ENCODE measurements at regions not wholly inside any gene's neighbourhood (a gene's known extent, or its start where the extent isn't known, plus 50 kb on each side); places are given as distances from the start of the nearest gene placed in this dataset.
"Not testable (repeated sequence)": the region's sequence is repeated elsewhere in the genome, so short reads cannot be mapped to it uniquely, and the experiment has no call there.

GRCh38 chr9:134571946-134572917 lies 69.4 kb upstream of the COL5A1 start:
- Histone ChIP-seq H3K4me3 (no peak overlapping the region), H3K9me3 (no peaks in the 10 kb centered on the region), H3K27ac (no peak overlapping the region), H3K27me3 (replicated peaks; ENCODE audit: insufficient read depth) (no peaks in the 10 kb centered on the region), H3K36me3 (no peaks in the 10 kb centered on the region), H3K4me1 (replicated peaks) (no peaks in the 10 kb centered on the region)
- intact Hi-C loops (cut with DNase I): no loop called here
- no peak for DNase-seq (ENCODE audit: low spot score)
- WGBS: 94% methylated on average over 18 of the region's 18 CpGs
- TF ChIP-seq, protein P1, sequence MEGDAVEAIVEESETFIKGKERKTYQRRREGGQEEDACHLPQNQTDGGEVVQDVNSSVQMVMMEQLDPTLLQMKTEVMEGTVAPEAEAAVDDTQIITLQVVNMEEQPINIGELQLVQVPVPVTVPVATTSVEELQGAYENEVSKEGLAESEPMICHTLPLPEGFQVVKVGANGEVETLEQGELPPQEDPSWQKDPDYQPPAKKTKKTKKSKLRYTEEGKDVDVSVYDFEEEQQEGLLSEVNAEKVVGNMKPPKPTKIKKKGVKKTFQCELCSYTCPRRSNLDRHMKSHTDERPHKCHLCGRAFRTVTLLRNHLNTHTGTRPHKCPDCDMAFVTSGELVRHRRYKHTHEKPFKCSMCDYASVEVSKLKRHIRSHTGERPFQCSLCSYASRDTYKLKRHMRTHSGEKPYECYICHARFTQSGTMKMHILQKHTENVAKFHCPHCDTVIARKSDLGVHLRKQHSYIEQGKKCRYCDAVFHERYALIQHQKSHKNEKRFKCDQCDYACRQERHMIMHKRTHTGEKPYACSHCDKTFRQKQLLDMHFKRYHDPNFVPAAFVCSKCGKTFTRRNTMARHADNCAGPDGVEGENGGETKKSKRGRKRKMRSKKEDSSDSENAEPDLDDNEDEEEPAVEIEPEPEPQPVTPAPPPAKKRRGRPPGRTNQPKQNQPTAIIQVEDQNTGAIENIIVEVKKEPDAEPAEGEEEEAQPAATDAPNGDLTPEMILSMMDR (IDR thresholded peaks at IDR 0.05): no peak
- TF ChIP-seq POLR2A (IDR thresholded peaks at IDR 0.05) (no peak), POLR2AphosphoS5 (IDR thresholded peaks at IDR 0.05) (no peak)

- H3K9me3 ChIP-seq; intact Hi-C loops (cut with DNase I): not testable (repeated sequence)
These were observed 66.9 kb upstream of the COL5A1 start for GRCh38 chr9:134574686-134575085.

DNA sequence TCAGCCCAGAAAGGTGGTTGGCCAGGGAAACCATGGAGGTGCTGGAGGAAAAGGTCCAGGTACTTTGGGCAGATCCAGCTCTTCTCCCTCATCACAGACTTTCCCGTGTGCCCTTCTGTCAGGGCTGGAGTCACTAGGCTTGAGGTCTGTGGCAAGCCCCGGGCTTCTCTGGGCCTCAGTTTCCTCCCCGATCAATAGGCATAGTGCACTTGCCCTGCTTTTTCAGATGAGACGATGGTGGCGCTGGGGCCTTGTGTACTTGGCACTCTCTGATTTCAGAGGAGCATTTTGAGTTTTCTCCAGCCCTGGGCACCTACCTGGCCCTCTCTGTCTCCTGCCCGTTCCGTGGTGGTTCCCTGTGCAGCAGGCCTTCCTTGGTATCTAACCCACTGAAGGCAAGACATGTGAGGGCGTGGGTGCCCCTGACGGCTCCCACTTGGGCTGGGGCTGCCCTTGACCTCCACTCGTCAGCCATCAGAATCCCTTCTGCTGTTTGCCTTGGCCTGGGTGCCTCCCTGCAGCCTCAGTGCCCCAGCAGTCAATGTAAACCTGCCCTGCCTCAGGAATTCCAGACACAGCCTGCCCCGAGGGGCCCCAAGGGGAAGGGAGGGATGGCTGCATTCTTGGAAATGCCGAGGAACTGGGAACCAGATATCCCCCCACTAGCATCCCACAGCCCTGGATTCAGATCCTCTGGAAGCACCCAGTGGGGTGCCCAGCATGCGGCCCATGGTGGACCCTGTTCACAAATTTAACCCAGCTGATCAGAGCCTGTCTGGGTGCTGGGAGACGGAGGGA lies 66.3 kb upstream of the COL5A1 start:
- no peaks in the 10 kb centered on the region for H3K9me3 ChIP-seq
- WGBS: 72% methylated on average over 14 of the region's 14 CpGs
- no peaks in the 10 kb centered on the region for H3K4me1 ChIP-seq (replicated peaks)
- no peaks in the 10 kb centered on the region for H3K36me3 ChIP-seq
- TF ChIP-seq POLR2A (IDR thresholded peaks at IDR 0.05) (no peak), POLR2AphosphoS5 (IDR thresholded peaks at IDR 0.05) (no peak)
- TF ChIP-seq, protein P1 (IDR thresholded peaks at IDR 0.05): no peak
- no peak for DNase-seq (ENCODE audit: low spot score)
- no peak overlapping the region for H3K27ac ChIP-seq
- no peaks in the 10 kb centered on the region for H3K27me3 ChIP-seq (replicated peaks; ENCODE audit: insufficient read depth)
- no peak overlapping the region for H3K4me3 ChIP-seq
- intact Hi-C loops (cut with DNase I): no loop called here

More at GRCh38 chr9:134574686-134575085, 66.9 kb upstream of the COL5A1 start:
- not testable (repeated sequence) for H3K4me1 ChIP-seq (replicated peaks); H3K27me3 ChIP-seq (replicated peaks; ENCODE audit: insufficient read depth); H3K27ac ChIP-seq; H3K4me3 ChIP-seq; DNase-seq (ENCODE audit: low spot score); H3K36me3 ChIP-seq
- 61% methylated on average over 6 of the region's 6 CpGs for WGBS

DNA sequence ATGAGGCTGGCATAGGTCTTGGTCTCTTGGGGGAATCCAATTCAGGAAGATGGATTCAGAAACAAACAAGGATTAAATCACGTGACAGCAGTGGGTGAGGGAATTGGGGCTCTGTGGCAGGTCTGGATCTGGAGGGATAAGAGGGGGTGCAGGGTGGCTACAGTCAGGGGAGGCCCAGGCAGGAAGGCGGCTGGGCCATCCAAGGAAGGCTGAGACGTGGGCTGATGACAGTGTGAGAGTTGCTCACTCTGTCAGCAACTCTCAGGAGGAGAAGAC lies 65.8 kb upstream of the COL5A1 start:
- TF ChIP-seq POLR2AphosphoS5 (IDR thresholded peaks at IDR 0.05) (no peak), POLR2A (IDR thresholded peaks at IDR 0.05) (no peak)
- TF ChIP-seq, protein P1 (IDR thresholded peaks at IDR 0.05): no peak
- intact Hi-C loops (cut with DNase I): no loop called here
- DNase-seq (ENCODE audit: low spot score): no peak
- Histone ChIP-seq H3K4me3 (no peak overlapping the region), H3K9me3 (no peaks in the 10 kb centered on the region), H3K4me1 (replicated peaks) (no peaks in the 10 kb centered on the region), H3K36me3 (no peaks in the 10 kb centered on the region), H3K27ac (no peak overlapping the region), H3K27me3 (replicated peaks; ENCODE audit: insufficient read depth) (no peaks in the 10 kb centered on the region)
- WGBS: 72% methylated on average over 3 of the region's 3 CpGs

GRCh38 chr9:134585021-134585561 lies 56.5 kb upstream of the COL5A1 start:
- TF ChIP-seq, protein P1 (IDR thresholded peaks at IDR 0.05): no peak
- TF ChIP-seq POLR2A (IDR thresholded peaks at IDR 0.05): no peak
- no peak for TF ChIP-seq POLR2AphosphoS5 (IDR thresholded peaks at IDR 0.05)
- Histone ChIP-seq H3K36me3 (no peaks in the 10 kb centered on the region), H3K27ac (no peak overlapping the region), H3K4me3 (no peak overlapping the region), H3K4me1 (replicated peaks) (no peaks in the 10 kb centered on the region), H3K9me3 (no peaks in the 10 kb centered on the region), H3K27me3 (replicated peaks; ENCODE audit: insufficient read depth) (no peaks in the 10 kb centered on the region)
- intact Hi-C loops (cut with DNase I): no loop called here
- WGBS: 58% methylated on average over 18 of the region's 18 CpGs
- DNase-seq (ENCODE audit: low spot score): no peak

All from prostate gland (tissue), 2 donors.